Skeletal muscle satellite cell (primary cell): ENCODE measurements at regions not wholly inside any gene's neighbourhood (a gene's known extent, or its start where the extent isn't known, plus 50 kb on each side); places are given as distances from the start of the nearest gene placed in this dataset.
A peak's percentile ranks its signal among the peaks of the same experiment; 100 is the strongest.
"Not testable (repeated sequence)": the region's sequence is repeated elsewhere in the genome, so short reads cannot be mapped to it uniquely, and the experiment has no call there.

Experiments
- H3K27me3 ChIP-seq: 2 replicates; pipeline ENCODE4 v1.7.0; 2013; ENCODE audit warnings: low read length; ENCODE audit not compliant: control insufficient read depth, insufficient read depth
- H3K36me3 ChIP-seq: 2 replicates; pipeline ENCODE4 v1.7.0; 2013; ENCODE audit warnings: mild to moderate bottlenecking, control low read depth, low read length; ENCODE audit not compliant: insufficient read depth
- H3K4me1 ChIP-seq: 2 replicates; pipeline ENCODE4 v1.7.0; 2013; ENCODE audit warnings: low read length; ENCODE audit not compliant: control insufficient read depth, insufficient read depth
- H3K4me2 ChIP-seq: 2 replicates; pipeline ENCODE4 v1.7.0; 2013; ENCODE audit warnings: mild to moderate bottlenecking, low read length
- H3K4me3 ChIP-seq: 2 replicates; pipeline ENCODE4 v1.7.0; 2013; ENCODE audit warnings: low read length
- H3K9ac ChIP-seq: 2 replicates; pipeline ENCODE4 v1.7.0; 2013; ENCODE audit warnings: mild to moderate bottlenecking, low read depth, low read length, moderate library complexity
- H3K9me3 ChIP-seq: replicated peaks from 2 replicates; pipeline ENCODE4 v1.7.0; 2013; ENCODE audit warnings: mild to moderate bottlenecking, control low read depth, low read length

- peaks cover 17% of the 10 kb centered on the region for H3K27me3 ChIP-seq
- peaks cover 7% of the 10 kb centered on the region for H3K4me1 ChIP-seq
- H3K9me3 ChIP-seq: no peaks in the 10 kb centered on the region
- H3K36me3 ChIP-seq: no peaks in the 10 kb centered on the region
- no peak overlapping the region for H3K4me2 ChIP-seq
- no peak overlapping the region for H3K4me3 ChIP-seq
- H3K9ac ChIP-seq: no peak overlapping the region
These were observed 115.4 kb downstream of the LHX2 start for GRCh38 chr9:124126648-124127646.

GRCh38 chr9:124128568-124129166 lies 117.1 kb downstream of the LHX2 start:
- H3K9ac ChIP-seq: no peak overlapping the region
- H3K4me3 ChIP-seq: no peak overlapping the region
- no peaks in the 10 kb centered on the region for H3K9me3 ChIP-seq
- H3K4me2 ChIP-seq: no peak overlapping the region
- peaks cover 14% of the 10 kb centered on the region for H3K27me3 ChIP-seq
- H3K36me3 ChIP-seq: no peaks in the 10 kb centered on the region
- H3K4me1 ChIP-seq: peaks cover 4% of the 10 kb centered on the region

- H3K9ac ChIP-seq: no peak overlapping the region
- H3K4me2 ChIP-seq: peak overlapping the region; percentile 41
- no peaks in the 10 kb centered on the region for H3K9me3 ChIP-seq
- H3K27me3 ChIP-seq: peaks cover 14% of the 10 kb centered on the region
- H3K36me3 ChIP-seq: no peaks in the 10 kb centered on the region
- H3K4me1 ChIP-seq: peaks cover 4% of the 10 kb centered on the region
- H3K4me3 ChIP-seq: no peak overlapping the region
These were observed 118.9 kb downstream of the LHX2 start for GRCh38 chr9:124130277-124131075.

DNA sequence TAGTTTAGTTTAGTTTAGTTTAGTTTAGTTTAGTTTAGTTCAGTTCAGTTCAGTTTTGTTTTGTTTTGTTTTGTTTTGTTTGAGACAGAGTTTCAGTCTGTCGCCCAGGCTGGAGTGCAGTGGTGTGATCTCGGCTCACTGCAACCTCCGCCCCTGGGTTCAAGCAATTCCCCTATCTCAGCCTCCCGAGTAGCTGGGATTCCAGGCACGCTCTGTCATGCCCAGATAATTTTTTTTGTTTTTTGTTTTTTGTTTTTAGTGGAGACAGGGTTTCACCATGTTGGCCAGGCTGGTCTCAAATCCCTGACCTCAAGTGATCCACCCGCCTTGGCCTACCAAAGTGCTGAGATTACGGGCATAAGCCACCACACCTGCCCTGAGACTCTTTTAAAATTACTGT lies 120.0 kb downstream of the LHX2 start:
- H3K4me1 ChIP-seq, H3K4me2 ChIP-seq, H3K36me3 ChIP-seq, H3K9me3 ChIP-seq, H3K4me3 ChIP-seq, H3K9ac ChIP-seq: not testable (repeated sequence)
- peaks cover 14% of the 10 kb centered on the region for H3K27me3 ChIP-seq

GRCh38 chr9:124132671-124133147 lies 121.1 kb downstream of the LHX2 start:
- H3K9ac ChIP-seq: no peak overlapping the region
- H3K9me3 ChIP-seq: no peaks in the 10 kb centered on the region
- peaks cover 4% of the 10 kb centered on the region for H3K4me1 ChIP-seq
- peaks cover 14% of the 10 kb centered on the region for H3K27me3 ChIP-seq
- no peaks in the 10 kb centered on the region for H3K36me3 ChIP-seq
- H3K4me2 ChIP-seq: no peak overlapping the region
- H3K4me3 ChIP-seq: no peak overlapping the region

- peaks cover 4% of the 10 kb centered on the region for H3K4me1 ChIP-seq
- no peak overlapping the region for H3K9ac ChIP-seq
- no peak overlapping the region for H3K4me3 ChIP-seq
- peaks cover 11% of the 10 kb centered on the region for H3K27me3 ChIP-seq
- no peaks in the 10 kb centered on the region for H3K9me3 ChIP-seq
- no peaks in the 10 kb centered on the region for H3K36me3 ChIP-seq
- no peak overlapping the region for H3K4me2 ChIP-seq
These were observed 122.2 kb downstream of the LHX2 start for GRCh38 chr9:124133727-124134126.

GRCh38 chr9:124134526-124134925 lies 123.0 kb downstream of the LHX2 start:
- no peaks in the 10 kb centered on the region for H3K36me3 ChIP-seq
- peaks cover 8% of the 10 kb centered on the region for H3K4me1 ChIP-seq
- no peak overlapping the region for H3K9ac ChIP-seq
- H3K4me2 ChIP-seq: no peak overlapping the region
- H3K27me3 ChIP-seq: peaks cover 5% of the 10 kb centered on the region
- no peak overlapping the region for H3K4me3 ChIP-seq
- no peaks in the 10 kb centered on the region for H3K9me3 ChIP-seq

GRCh38 chr9:124135813-124136365 lies 121.9 kb upstream of the NEK6 start:
- no peaks in the 10 kb centered on the region for H3K36me3 ChIP-seq
- no peaks in the 10 kb centered on the region for H3K27me3 ChIP-seq
- H3K4me1 ChIP-seq: peaks cover 4% of the 10 kb centered on the region
- H3K9me3 ChIP-seq: no peaks in the 10 kb centered on the region
- H3K4me2 ChIP-seq: no peak overlapping the region
- H3K9ac ChIP-seq: no peak overlapping the region
- no peak overlapping the region for H3K4me3 ChIP-seq

DNA sequence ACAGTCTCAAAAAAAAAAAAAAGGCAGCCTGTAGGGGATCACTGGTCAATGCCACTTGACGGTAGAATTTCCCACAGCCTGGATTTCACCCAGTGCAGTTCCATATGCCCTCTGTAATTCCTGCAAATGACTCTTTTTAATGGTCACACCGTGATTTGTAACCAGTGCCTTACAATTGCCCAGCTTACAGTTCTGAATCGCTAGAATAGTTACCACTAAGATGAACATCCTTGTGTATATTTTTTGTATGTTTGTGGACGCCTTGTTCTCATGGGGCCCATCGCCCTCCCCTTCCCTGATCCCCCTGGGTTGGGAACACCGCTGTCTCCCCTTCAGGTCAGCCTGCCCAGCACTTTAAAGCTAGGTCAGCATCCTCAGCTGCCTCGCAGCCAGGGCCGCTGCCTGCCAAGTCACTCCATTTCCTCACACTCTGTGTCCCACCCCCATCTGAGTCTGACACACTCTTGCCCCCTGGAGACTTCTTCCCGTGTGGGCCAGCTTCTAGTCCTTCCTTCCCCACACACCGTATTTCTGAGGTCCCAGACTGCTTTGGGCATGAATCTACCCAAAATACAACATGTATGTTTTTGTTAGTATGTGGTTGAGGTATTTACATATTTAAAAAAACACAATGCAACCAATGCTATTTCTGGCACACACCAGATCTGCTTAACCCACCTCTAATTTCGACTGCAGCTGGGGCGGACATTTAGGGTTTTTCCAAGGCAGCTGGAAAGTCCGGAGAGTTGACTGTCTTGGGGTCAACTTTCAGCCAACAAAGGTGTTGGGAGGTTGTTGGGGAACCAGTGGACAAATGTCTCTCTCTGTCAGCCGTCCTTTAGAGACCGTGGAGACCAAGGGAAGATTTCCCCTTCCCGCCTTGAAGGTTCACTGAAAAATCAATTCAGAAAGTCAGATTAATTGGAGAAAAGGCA lies 120.5 kb upstream of the NEK6 start:
- Histone ChIP-seq H3K4me1 (peaks cover 4% of the 10 kb centered on the region), H3K36me3 (no peaks in the 10 kb centered on the region), H3K27me3 (no peaks in the 10 kb centered on the region), H3K9ac (no peak overlapping the region), H3K4me3 (no peak overlapping the region), H3K9me3 (no peaks in the 10 kb centered on the region), H3K4me2 (no peak overlapping the region)

- Histone ChIP-seq H3K9ac (no peak overlapping the region), H3K4me1 (peaks cover 9% of the 10 kb centered on the region), H3K27me3 (no peaks in the 10 kb centered on the region), H3K9me3 (no peaks in the 10 kb centered on the region), H3K36me3 (no peaks in the 10 kb centered on the region), H3K4me3 (no peak overlapping the region), H3K4me2 (no peak overlapping the region)
These were observed 119.8 kb upstream of the NEK6 start for GRCh38 chr9:124137944-124138335.
